ENCODE measurements at regions not wholly inside any gene's neighbourhood (a gene's known extent, or its start where the extent isn't known, plus 50 kb on each side); places are given as distances from the start of the nearest gene placed in this dataset.

DNA sequence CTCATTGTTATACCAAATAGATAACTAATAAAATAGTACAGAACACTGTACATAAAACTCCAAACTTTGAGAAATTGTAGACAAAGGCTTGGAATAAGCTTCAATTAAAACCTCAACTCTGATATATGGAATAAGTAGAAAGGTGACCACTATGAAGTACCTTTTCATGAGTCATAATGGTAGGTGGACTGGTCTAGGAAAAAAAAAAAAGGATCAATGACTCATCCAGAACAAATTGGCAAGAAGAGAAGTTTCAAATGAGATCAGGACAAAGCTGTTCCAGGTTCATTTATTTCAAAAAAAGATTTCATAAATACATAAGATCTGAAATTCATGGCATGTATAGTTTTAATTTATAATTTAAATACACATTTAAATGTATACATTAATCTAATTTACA lies 769.7 kb downstream of the SUCLG1 start:
- Histone ChIP-seq H3K9me3 (replicated peaks; ENCODE audit: insufficient read depth, low read length) (no peaks in the 10 kb centered on the region), H4K20me1 (ENCODE audit: insufficient read depth, low read length) (no peaks in the 10 kb centered on the region), H3F3A (ENCODE audit: insufficient read depth, low read length) (no peaks in the 10 kb centered on the region), H3K79me2 (ENCODE audit: low read length) (no peaks in the 10 kb centered on the region), H3K27ac (ENCODE audit: low read length) (no peak overlapping the region), H3K36me3 (replicated peaks; ENCODE audit: insufficient read depth, low read length) (no peaks in the 10 kb centered on the region), H3K9me2 (replicated peaks; ENCODE audit: insufficient read depth, low read length) (no peaks in the 10 kb centered on the region), H3K9ac (ENCODE audit: low read length) (no peak overlapping the region), H3K4me2 (ENCODE audit: low read depth, low read length) (no peak overlapping the region), H3K4me1 (ENCODE audit: low read length) (no peaks in the 10 kb centered on the region), H2AFZ (ENCODE audit: low read length) (no peak overlapping the region), H3K4me3 (ENCODE audit: low read length) (no peak overlapping the region), H3K27me3 (replicated peaks; ENCODE audit: insufficient read depth, low read length) (no peaks in the 10 kb centered on the region)
- DNase-seq, result no peak
- TF ChIP-seq EZH2phosphoT487 (IDR thresholded peaks at IDR 0.05; ENCODE audit: low read length) (no peak), EZH2 (optimal IDR thresholded peaks at IDR 0.05; ENCODE audit: low read depth, low read length) (no peak)
- TF ChIP-seq, protein P1, sequence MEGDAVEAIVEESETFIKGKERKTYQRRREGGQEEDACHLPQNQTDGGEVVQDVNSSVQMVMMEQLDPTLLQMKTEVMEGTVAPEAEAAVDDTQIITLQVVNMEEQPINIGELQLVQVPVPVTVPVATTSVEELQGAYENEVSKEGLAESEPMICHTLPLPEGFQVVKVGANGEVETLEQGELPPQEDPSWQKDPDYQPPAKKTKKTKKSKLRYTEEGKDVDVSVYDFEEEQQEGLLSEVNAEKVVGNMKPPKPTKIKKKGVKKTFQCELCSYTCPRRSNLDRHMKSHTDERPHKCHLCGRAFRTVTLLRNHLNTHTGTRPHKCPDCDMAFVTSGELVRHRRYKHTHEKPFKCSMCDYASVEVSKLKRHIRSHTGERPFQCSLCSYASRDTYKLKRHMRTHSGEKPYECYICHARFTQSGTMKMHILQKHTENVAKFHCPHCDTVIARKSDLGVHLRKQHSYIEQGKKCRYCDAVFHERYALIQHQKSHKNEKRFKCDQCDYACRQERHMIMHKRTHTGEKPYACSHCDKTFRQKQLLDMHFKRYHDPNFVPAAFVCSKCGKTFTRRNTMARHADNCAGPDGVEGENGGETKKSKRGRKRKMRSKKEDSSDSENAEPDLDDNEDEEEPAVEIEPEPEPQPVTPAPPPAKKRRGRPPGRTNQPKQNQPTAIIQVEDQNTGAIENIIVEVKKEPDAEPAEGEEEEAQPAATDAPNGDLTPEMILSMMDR (IDR thresholded peaks at IDR 0.05; ENCODE audit: low read length), result no peak

DNA sequence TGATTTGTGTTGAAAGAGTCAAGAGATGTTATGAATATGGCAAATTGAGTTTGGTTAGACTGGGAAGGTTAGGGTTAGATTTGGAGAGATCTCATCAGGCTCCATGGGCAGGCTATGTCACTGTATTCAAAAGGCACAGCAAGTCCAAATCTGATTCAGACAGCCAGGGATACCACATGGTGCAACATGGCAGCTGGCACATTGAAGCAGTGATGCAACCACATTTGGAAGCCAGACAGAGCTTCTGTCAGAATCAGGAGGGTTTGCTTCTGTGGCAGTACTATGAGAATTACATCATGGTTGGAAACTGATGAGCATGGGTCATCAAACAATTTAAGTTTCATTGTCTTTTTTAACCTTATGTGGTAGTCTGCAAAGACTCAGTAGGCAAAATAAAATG lies 772.2 kb downstream of the SUCLG1 start:
- no peak overlapping the region for H3K4me2 ChIP-seq (ENCODE audit: low read depth, low read length)

DNA sequence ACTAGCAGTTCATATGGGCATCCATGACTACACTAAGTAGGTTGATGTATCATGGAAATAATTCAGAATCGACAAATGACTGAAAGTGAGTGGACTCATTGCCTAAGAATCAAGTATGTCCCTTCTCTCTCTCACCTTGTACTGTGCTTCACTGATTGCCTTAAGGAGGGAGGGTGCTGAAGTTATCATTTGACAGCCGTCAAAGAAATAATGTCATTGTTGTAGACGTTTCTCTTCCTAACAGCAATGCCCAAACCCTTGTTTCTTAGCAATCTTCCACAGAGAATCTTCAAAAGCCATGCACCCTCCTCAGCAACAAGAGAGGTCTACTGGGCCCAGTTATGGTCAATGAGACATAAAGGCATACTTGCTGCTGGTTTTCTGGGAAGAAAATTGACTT lies 785.0 kb downstream of the SUCLG1 start:
- Histone ChIP-seq H3K9me3 (replicated peaks; ENCODE audit: insufficient read depth, low read length) (no peaks in the 10 kb centered on the region), H4K20me1 (ENCODE audit: insufficient read depth, low read length) (no peaks in the 10 kb centered on the region), H2AFZ (ENCODE audit: low read length) (no peak overlapping the region), H3K9ac (ENCODE audit: low read length) (no peak overlapping the region), H3K9me2 (replicated peaks; ENCODE audit: insufficient read depth, low read length) (no peaks in the 10 kb centered on the region), H3F3A (ENCODE audit: insufficient read depth, low read length) (no peaks in the 10 kb centered on the region), H3K36me3 (replicated peaks; ENCODE audit: insufficient read depth, low read length) (no peaks in the 10 kb centered on the region), H3K27me3 (replicated peaks; ENCODE audit: insufficient read depth, low read length) (no peaks in the 10 kb centered on the region), H3K4me1 (ENCODE audit: low read length) (no peaks in the 10 kb centered on the region), H3K4me3 (ENCODE audit: low read length) (no peak overlapping the region), H3K27ac (ENCODE audit: low read length) (no peak overlapping the region), H3K79me2 (ENCODE audit: low read length) (no peaks in the 10 kb centered on the region), H3K4me2 (ENCODE audit: low read depth, low read length) (no peak overlapping the region)
- TF ChIP-seq, protein P1 (IDR thresholded peaks at IDR 0.05; ENCODE audit: low read length), result no peak
- no peak for TF ChIP-seq EZH2 (optimal IDR thresholded peaks at IDR 0.05; ENCODE audit: low read depth, low read length)
- no peak for TF ChIP-seq EZH2phosphoT487 (IDR thresholded peaks at IDR 0.05; ENCODE audit: low read length)
- no peak for DNase-seq

More for the DNA sequence above, 772.2 kb downstream of the SUCLG1 start:
- Histone ChIP-seq H3K27me3 (replicated peaks; ENCODE audit: insufficient read depth, low read length) (no peaks in the 10 kb centered on the region), H4K20me1 (ENCODE audit: insufficient read depth, low read length) (no peaks in the 10 kb centered on the region), H3K36me3 (replicated peaks; ENCODE audit: insufficient read depth, low read length) (no peaks in the 10 kb centered on the region), H3K4me3 (ENCODE audit: low read length) (no peak overlapping the region), H3K9ac (ENCODE audit: low read length) (no peak overlapping the region), H3K9me3 (replicated peaks; ENCODE audit: insufficient read depth, low read length) (no peaks in the 10 kb centered on the region), H3K27ac (ENCODE audit: low read length) (no peak overlapping the region), H3K9me2 (replicated peaks; ENCODE audit: insufficient read depth, low read length) (no peaks in the 10 kb centered on the region), H3F3A (ENCODE audit: insufficient read depth, low read length) (no peaks in the 10 kb centered on the region), H3K4me1 (ENCODE audit: low read length) (no peaks in the 10 kb centered on the region), H2AFZ (ENCODE audit: low read length) (no peak overlapping the region), H3K79me2 (ENCODE audit: low read length) (no peaks in the 10 kb centered on the region)
- TF ChIP-seq EZH2 (optimal IDR thresholded peaks at IDR 0.05; ENCODE audit: low read depth, low read length), result no peak
- no peak for TF ChIP-seq EZH2phosphoT487 (IDR thresholded peaks at IDR 0.05; ENCODE audit: low read length)
- TF ChIP-seq, protein P1 (IDR thresholded peaks at IDR 0.05; ENCODE audit: low read length), result no peak
- no peak for DNase-seq
